ENCODE measurements at regions not wholly inside any gene's neighbourhood (a gene's known extent, or its start where the extent isn't known, plus 50 kb on each side); places are given as distances from the start of the nearest gene placed in this dataset.

- DNase-seq (ENCODE audit: low spot score), result peak; percentile 74
These were observed 49.8 kb upstream of the CYP2D6 start for GRCh38 chr22:42180349-42180842.
